HPDE6-E6E7 (cell line): ENCODE measurements at regions not wholly inside any gene's neighbourhood (a gene's known extent, or its start where the extent isn't known, plus 50 kb on each side); places are given as distances from the start of the nearest gene placed in this dataset.
"Not testable (repeated sequence)": the region's sequence is repeated elsewhere in the genome, so short reads cannot be mapped to it uniquely, and the experiment has no call there.

Experiments used
- DNase-seq: peaks from one replicate; pipeline ENCODE4 v3.0.0; 2011; ENCODE audit warnings: missing footprints; ENCODE audit errors: extremely low spot score

DNA sequence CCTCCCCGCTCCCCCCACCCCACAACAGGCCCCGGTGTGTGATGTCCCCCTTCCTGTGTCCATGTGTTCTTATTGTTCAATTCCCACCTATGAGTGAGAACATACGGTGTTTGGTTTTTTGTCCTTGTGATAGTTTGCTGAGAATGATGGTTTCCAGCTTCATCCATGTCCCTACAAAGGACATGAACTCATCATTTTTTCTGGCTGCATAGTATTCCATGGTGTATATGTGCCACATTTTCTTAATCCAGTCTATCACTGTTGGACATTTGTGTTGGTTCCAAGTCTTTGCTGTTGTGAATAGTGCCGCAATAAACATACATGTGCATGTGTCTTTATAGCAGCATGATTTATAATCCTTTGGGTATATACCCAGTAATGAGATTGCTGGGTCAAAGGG, 104.3 kb downstream of the MTPN start:
- DNase-seq: not testable (repeated sequence)

DNA sequence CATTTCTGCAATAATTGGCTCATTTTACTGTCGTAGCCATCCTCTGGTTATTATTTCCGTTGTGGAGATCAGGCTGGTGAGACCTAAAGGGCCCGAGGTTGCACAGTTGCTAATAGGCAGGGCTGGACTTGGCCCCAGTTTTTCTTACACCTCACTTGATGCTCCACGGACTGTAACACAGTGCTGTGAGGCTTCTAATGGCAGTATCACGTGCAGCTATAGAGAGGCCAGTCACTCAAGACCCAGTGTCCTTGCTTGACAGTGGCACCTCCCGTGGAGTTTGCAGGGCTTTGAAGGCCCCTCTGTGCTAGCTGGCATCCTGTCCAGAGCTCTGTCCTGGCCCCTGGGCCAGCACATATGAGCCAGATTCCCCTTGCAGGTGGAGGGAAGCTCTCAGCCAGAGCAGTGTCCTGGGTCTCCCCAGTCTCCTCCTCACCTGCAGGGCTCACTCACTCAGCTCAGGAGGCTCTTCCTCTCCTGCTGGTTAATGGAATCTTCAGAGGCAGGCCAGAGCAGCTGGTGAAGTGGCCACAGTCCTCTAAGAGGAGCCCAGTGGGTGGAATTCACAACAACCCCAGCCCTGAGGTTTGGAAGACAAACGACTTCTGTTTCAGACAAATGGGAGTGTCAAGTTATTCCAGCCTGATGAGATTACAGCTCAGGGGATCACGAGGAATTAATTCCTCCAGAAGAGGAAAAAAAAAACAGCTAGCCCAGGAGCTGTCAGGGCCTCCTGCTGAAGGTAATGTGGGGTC, 114.2 kb upstream of the FAM180A start:
- no peak for DNase-seq

DNA sequence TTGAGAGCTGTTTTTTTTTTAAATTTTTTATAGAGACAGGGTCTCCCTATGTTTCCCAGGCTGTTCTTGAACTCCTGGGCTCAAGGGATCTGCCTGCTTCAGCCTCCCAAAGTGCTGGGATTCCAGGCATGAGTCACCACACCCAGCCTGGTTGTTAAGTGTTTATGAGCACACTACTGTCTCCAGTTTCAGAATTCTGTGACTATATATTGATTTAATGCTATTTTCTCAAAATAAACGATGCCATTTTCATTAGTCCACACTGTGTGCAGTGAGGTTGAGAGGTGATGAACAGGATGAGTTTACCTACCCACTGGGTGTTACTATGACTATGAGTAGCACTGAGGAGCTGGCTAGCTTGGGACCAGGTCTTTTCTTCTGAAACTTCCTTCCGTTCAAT, 110.9 kb upstream of the FAM180A start:
- DNase-seq: no peak

DNA sequence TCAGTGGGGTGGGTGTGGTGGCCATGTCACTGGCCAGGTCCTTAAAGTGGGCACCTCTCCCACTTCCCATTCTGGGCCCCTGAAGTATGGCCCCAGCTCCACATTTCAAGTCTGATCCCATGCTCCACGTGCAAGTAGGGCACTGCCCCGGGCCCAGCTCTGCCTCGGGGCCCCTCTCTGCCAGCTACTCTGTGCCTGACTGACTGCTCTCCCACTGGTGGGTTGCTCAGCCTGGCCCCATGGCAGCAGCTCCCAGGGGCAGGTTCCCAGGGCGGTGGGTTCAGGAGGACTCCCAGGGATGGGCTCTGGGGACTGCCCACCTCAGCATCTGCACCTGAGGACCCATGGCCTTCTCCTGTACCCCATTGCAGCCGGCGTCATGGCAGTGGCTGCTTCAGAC, 110.2 kb upstream of the FAM180A start:
- no peak for DNase-seq

DNA sequence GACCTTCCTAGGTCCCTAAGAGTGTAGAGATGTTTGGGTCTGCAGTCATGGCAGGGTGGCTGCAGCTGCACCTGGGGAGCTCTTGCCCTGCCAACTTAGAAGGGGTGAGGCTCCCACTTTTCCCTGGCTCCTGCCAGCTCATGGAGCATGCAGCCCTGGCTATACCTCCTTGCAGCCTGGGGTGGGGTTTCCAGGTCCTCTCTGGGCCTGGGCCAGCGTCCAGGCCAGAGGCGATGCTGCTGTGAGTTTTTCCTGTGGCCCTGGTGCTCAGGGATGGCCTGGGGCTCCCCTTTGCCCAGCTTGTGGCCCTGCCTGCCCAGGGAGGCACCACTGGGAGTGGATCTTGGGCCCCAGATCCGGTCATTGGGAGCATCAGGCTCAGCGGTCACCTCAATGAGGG, 109.8 kb upstream of the FAM180A start:
- no peak for DNase-seq

DNA sequence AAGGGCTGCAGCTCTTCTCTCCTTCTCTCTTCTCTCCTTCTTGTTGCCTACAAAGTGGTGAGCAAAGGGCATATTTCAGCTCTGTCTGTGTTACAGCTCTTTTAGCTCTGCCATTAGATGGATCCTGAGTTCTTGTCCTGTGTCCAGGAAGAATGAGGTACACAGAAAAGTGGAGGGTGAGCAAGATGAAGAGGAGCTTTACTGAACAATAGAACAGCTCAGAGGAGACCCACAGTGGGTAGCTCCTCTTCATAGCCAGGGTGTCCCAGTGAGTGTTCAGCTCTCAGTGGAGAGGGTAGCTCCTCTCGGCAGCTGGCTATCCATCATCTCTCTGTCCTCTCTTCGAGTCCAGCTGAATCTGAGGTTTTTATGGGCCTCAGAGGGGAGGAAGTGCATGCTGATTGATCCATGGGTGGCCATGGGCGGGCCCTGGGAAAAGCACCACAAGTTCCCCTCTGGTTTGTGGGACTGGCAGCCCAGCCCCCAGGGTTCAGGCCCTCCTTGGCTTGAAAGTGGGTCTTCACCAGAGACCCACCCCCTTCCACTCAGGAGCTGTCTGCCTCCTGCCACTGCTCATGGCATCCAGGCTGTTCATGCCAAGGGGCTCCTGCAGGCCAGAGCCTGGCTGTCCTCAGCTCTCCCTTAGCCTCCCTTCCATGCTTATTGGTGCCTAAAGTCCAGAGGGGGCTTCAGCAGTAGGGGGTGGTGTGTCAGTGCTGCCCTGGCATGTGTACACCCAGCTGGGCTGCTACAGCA, 109.1 kb upstream of the FAM180A start:
- no peak for DNase-seq

DNA sequence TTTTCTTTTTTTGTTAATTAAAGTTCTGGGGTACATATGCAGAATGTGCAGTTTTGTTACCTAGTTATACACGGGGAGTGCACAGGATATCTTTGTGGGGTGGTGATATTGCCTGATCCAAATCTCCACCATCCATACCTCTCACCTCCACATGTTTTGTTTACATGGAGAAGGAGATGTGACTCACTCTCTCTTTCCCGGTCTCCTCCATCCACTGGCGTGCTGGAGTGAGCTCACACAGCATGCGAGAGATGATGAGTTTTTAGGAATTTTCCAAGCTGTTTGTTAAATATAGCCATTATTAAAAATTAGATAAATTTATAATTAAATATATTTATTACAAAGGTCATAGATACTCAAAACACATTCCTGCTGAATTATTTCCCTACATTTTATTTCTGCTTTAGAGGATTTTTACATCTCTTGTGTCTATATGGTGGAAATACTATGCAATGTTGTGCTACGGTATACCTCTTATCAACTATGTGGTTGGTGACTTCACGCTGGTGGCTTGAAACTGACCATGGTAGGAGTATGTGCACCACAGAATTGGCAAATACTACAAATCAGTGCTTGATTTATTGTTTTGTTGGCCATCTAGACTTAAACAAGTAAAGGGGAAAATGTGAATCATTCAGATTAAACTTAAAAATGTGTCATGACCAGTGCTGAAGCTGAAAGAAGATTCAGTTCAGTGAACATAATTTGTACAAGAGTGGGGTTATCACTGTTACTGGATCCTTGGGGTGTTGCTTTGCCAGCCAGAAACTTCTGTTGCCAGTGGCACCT, 107.9 kb upstream of the FAM180A start:
- DNase-seq: no peak

DNA sequence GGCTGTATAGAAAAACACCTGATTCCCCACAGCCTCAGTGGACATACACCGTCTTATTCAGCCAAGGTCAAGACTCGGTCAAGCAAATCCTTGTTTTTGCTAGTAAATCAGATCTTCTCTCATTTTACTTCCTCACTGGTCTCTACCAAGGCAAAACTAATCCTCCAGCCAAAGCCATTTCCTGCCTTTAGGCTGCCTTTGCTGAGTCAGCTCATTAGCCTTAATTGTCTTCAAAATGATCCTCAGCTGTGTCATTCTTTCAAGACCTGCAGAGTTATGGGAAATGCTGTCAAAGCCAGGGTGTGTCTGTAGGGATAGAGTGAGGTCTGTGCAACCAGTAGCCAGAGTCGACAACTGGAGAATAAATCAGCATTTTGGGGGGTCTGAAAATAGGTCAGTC, 107.2 kb upstream of the FAM180A start:
- peak; percentile 20 for DNase-seq

DNA sequence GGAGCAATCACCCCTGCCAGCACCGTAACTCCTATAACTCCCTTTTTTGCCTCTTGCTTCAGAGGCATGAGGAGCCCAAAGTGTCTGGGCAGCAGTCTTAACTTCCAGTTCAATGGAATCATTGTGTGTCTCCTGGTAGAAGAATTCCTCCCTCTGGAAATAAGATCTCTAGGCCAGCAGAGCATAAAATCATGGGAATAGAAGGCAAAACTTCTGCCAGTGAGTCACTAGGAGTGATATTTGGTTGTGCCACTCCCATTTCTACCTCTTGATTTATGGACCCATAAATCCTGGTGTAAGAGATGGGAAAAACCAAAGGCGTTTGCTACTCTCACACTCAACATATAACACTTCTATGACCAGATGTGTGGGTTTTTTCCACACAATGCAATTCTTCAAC, 104.9 kb upstream of the FAM180A start:
- DNase-seq: no peak

DNA sequence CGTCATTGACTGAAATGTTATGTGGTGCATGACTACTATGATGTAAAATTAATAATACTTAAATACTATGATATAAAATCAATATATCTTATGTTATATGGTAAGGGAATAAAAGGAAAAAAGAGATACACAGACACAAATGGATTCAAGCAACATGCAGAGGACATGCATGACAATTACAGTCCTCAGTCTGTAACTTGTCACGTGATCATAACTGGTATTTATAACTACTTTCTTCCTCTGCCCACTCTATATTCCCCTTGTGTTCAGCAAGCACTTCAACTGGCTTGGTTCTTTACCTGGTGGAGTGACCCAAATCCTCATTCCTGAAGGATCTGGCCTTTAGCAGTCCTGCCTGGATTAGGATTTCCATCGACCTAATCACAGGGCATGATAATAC, 104.4 kb upstream of the FAM180A start:
- no peak for DNase-seq

DNA sequence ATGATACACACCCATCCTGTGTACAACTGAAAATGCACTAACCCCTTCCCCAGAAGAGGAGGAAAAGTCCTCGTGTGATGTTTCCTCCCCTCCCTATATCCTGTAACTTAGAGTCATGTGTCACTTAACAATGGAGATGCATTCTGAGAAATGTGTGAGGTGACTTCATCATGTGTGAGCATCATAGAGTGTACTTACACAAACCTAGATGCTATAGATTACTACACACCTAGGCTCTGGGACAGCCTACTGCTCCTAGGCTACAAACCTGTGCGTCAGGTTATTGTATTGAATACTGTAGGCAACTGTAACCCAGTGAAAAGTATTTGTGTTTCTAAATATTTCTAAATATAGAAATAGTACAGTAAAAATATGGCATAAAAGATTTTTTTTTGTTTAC, 98.6 kb upstream of the FAM180A start:
- no peak for DNase-seq

DNA sequence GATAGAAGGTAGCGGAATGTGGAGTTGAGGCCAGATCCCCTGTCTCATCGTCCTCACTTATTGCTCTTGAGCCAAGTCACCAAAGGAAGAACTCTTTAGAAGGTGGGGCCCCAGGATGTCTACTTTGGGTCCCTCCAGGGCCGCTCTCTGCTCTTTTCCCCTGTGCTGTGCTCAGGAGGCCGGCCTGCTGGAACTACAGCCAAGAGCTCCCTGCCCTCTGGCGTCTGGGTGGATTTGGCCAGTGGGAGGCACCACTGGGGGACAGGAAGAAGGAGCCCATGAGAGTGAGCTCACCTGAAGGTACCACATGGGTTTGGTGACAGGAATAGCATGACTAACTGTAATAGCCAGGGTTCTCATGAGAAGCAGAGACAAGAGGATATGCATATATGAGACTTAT, 97.7 kb upstream of the FAM180A start:
- DNase-seq: no peak

DNA sequence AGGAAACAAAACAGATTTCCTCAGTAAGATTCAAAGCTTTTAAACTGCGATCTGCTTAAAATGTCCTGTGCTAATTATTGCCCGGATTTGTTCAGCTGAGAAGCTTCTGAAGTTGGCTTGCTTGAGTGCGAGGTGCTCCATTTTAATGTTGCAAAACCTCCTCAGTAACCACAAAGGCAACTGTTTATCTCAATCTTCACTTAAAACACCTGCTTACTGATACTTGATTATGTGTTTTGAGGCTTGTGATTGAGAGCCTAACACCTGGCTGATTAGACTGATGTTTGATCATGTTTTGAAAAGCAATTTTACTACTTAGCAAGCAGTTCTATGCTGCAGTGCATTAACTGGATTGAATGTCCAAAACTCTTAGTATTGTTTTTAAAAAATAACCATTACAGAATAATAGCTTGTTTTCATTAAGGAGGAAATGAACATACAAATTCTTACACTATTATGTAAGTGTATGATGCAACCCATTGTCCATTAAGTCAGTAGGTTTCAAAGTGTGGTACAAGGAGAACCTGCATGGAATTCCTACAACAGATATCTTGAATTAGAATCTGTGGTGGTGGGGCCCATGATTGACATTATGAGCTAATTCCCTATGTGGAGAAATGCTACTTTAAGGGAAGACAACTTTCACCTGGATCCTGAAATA, 96.9 kb upstream of the FAM180A start:
- DNase-seq: no peak

DNA sequence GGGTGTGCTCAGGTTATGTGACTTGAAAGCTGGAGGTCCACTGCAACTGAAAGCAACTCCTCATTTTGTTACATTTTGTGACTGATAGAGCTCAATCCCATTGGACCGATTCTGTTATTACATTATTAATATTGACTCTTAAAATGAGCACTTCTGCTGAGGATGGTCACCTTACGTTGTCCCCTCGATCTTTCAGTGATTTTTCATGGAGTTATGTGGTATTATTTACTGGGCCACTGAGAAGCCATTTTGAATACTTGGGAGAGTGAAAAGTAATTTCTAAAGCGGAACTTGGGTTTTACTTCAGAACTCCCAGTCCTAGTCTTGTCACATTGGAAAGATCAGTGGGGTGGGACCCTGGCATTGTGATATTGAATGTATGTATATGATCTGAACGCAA, 96.3 kb upstream of the FAM180A start:
- DNase-seq: no peak

DNA sequence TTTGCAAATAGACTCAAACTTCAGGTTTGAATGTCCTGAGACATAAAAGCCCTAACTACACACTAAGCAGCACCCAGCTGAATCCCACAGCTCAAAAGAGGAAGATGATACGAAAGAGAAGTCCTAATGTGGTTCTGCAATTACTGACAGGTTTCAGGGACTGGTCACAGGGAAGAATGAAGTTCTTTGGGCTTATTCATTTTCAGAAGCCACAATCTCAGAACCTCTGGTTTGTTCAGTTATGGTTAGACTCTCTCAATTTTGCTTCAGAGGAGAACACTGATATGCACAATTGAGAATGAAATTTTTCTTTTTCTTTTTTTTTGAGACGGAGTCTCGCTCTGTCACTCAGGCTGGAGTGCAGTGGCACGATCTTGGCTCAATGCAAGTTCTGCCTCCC, 94.6 kb upstream of the FAM180A start:
- no peak for DNase-seq

DNA sequence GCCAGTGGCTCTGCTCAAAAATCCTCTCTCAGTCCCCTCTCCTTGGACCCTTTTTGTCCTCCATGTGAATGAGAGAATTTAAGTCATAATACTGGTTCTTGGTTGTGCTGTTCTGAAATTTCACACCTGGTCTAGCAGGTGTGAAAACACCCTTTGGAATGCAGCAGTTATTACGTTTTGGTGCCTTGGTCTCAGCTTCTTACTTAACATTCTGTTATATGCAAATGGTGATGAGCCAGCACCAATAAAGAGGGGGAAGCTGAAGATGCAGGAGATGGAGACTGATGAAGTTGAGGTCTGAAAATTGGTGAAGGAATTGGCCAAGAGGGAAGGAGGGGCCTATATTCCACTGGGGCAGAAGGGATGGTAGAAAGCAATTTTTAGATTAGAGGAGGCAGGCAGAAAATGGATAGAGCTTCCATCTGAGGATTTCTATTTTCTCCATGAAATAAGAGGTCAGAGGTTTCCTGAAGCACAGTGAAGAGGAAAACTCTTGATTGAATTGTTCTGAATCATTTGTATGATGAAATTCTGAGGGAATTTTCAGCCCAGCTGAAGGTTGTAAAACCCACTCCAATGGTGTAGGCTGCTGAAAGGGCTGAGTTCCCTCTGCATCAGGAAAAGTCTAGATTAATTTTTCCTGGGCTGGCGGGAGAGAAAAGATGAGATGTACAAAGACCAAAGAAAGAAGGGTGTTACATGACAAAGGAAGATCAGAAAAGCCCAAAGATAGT, 94.0 kb upstream of the FAM180A start:
- no peak for DNase-seq

DNA sequence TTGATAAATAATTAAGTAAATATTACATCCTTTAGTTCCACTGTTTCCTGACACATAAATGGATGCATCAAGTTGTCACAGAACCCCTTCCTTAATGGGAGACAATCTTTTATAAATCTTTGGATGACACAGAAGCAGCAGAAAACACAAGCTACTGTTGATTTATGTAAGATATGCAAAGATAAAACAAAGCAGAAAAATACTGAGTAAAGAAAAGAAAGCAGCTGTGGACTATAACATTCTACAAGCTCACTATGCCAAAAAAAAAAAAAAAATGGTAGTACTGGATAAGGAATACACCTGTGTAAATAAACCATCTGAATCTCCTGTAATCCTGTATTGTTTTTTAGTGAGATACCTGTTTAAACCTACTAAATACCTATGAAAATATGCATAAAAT, 92.0 kb upstream of the FAM180A start:
- no peak for DNase-seq

DNA sequence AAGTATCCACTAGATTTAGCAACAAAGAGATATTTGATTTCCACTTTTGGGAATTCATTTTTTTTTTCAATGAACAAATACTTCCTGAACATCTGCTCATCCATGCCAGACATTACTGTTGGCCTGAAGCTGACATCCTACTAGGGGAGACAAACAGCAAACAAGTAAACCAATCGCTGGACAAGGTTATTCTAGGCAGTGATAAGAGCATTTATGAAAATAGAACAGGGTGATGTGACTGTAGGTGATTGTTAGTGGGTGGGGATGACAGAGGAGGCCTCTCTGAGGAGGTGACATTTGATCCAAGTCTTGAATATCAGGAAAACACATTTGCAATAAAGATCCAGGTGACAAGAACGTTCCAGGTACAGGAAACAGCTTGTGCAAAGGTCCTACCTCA, 89.1 kb upstream of the FAM180A start:
- no peak for DNase-seq

DNA sequence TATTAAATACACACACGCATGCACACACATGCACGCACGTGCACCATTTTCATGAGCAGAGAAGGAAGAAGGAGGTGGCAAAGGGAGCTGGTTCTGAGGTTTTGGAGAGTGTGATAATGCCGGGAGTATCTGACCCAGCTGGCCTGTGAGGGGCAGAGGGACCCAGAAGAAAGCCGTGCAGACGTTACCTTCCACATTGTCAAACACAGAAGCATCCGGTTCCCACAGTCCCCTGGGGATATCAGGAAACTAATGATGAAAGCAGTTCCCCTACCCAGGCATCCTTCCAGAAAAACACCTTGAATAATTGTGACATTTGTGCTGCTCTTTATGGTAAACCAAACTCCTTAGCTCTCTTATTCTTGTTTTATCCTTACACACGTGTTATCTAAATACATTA, 85.7 kb upstream of the FAM180A start:
- no peak for DNase-seq

DNA sequence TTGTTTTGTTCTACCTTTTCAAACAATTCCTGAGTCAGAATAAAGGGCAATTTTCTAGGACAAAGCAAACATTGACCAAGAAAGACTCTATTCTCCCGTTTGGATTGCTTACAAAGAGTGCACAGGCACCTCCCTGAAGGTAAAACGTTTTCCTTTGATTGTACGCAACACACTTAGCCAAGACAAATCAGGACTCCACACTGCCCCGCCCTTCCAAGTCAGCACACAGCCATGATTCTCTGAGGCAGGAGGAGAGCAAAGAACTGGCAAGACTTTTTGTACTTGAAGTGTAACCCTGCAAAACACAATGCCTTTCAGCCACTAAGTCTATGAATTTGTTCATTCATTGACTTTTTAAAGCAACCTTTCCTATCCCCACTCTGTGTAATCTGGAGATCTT, 85.0 kb upstream of the FAM180A start:
- no peak for DNase-seq

DNA sequence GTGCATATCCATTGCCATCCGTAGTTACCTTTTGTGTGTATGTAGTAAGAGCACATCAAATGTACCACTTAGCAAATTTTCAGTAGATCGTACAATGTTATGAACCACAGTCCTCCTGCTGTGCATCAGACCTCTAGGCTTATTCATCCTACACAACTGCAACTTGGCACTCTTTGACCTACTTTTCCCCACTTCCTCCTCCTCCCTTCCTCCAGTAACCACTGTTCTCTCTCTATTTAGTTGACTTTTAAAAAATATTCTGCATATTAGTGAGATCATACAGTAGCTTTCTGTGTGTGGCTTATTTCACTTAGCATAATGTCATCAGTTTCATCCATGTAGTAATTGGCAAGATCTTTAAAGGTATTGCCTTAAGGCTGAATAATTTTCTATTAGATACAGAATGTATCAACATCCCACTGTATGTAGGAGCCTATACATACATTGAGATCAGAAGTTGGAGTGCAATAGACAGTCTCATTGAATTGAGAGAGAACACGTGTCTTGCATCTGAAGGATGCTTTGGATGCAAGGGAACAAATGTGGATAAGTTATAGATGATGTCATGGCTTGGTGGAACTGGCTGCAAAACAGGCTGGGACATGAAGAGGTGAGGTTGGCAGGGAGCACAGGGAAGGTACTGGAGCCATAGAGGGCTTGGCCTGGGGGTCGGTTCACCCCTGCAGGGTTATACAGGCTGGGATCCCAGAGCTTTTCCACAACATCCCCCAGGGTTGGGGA, 83.0 kb upstream of the FAM180A start:
- no peak for DNase-seq
